HCEC 1CT (cell line): ENCODE measurements at regions not wholly inside any gene's neighbourhood (a gene's known extent, or its start where the extent isn't known, plus 50 kb on each side); places are given as distances from the start of the nearest gene placed in this dataset.

Experiments used
- DNase-seq: peaks from one replicate; pipeline ENCODE4 v3.0.0-alpha.2; 2017

GRCh38 chr16:51034481-51035109 is 116.5 kb downstream of the SALL1 start:
- DNase-seq: no peak

- no peak for DNase-seq
Observed at GRCh38 chr16:51031598-51031997, 119.5 kb downstream of the SALL1 start.

GRCh38 chr16:51030516-51030915 is 120.6 kb downstream of the SALL1 start:
- DNase-seq: no peak

GRCh38 chr16:51025588-51026290 is 125.3 kb downstream of the SALL1 start:
- no peak for DNase-seq

GRCh38 chr16:51024703-51025102 is 126.4 kb downstream of the SALL1 start:
- no peak for DNase-seq

- DNase-seq: no peak
Observed at GRCh38 chr16:51022955-51023354, 128.1 kb downstream of the SALL1 start.

GRCh38 chr16:51019617-51020016 is 131.5 kb downstream of the SALL1 start:
- no peak for DNase-seq

GRCh38 chr16:51017969-51018368 is 133.1 kb downstream of the SALL1 start:
- no peak for DNase-seq

- DNase-seq: no peak
Observed at GRCh38 chr16:51012396-51012795, 138.7 kb downstream of the SALL1 start.

- DNase-seq: no peak
Observed at GRCh38 chr16:51010817-51011216, 140.3 kb downstream of the SALL1 start.

- no peak for DNase-seq
Observed at GRCh38 chr16:51009813-51010212, 141.3 kb downstream of the SALL1 start.

- DNase-seq: no peak
Observed at GRCh38 chr16:51009359-51009758, 141.7 kb downstream of the SALL1 start.

GRCh38 chr16:51008607-51009006 is 142.5 kb downstream of the SALL1 start:
- DNase-seq: no peak

GRCh38 chr16:51008037-51008436 is 143.0 kb downstream of the SALL1 start:
- no peak for DNase-seq

GRCh38 chr16:51003850-51004566 is 147.1 kb downstream of the SALL1 start:
- DNase-seq: no peak

GRCh38 chr16:51002881-51003490 is 148.1 kb downstream of the SALL1 start:
- no peak for DNase-seq

GRCh38 chr16:50999181-50999580 is 151.9 kb downstream of the SALL1 start:
- DNase-seq: no peak

- no peak for DNase-seq
Observed at GRCh38 chr16:50998411-50998810, 152.7 kb downstream of the SALL1 start.

GRCh38 chr16:50997679-50998078 is 153.4 kb downstream of the SALL1 start:
- DNase-seq: no peak

- no peak for DNase-seq
Observed at GRCh38 chr16:50996830-50997186, 154.3 kb downstream of the SALL1 start.

- no peak for DNase-seq
Observed at GRCh38 chr16:50996166-50996829, 154.8 kb downstream of the SALL1 start.

- no peak for DNase-seq
Observed at GRCh38 chr16:50994995-50995394, 156.1 kb downstream of the SALL1 start.

GRCh38 chr16:50992350-50993032 is 158.6 kb downstream of the SALL1 start:
- no peak for DNase-seq
